Calu3 (cell line): ENCODE measurements at regions not wholly inside any gene's neighbourhood (a gene's known extent, or its start where the extent isn't known, plus 50 kb on each side); places are given as distances from the start of the nearest gene placed in this dataset.

ENCODE experiments used
- BruUV-seq: library from RNA; stranded (reverse); fragments of 400-500 nt; replicated peaks from 2 replicates; lab custom pipeline; 2021; lab: Mats Ljungman, UMichigan
- CTCF ChIA-PET: fragments of 300-600 bp; sonication (Branson Sonifier 250); formaldehyde crosslinking; loops from one replicate; lab custom pipeline; 2022; ENCODE audit warnings: antibody characterized with exemption; lab: Charles Lee
- DNase-seq: peaks from one replicate; pipeline ENCODE4 v3.0.0; 2022
- H3K27ac Mint-ChIP-seq: one replicate; pipeline ENCODE4 v1.8.0; 2022; ENCODE audit warnings: mixed read lengths; ENCODE audit not compliant: unreplicated experiment
- H3K27me3 Mint-ChIP-seq: one replicate; pipeline ENCODE4 v1.8.0; 2022; ENCODE audit warnings: mixed read lengths; ENCODE audit not compliant: unreplicated experiment
- H3K36me3 Mint-ChIP-seq: one replicate; pipeline ENCODE4 v1.8.0; 2022; ENCODE audit warnings: mild to moderate bottlenecking, moderate library complexity, mixed read lengths; ENCODE audit not compliant: insufficient read depth, unreplicated experiment
- H3K4me1 Mint-ChIP-seq: one replicate; pipeline ENCODE4 v1.8.0; 2022; ENCODE audit warnings: mild to moderate bottlenecking, low read depth, mixed read lengths; ENCODE audit not compliant: unreplicated experiment
- H3K4me3 Mint-ChIP-seq: one replicate; pipeline ENCODE4 v1.8.0; 2022; ENCODE audit warnings: mild to moderate bottlenecking, low read depth, moderate library complexity, mixed read lengths; ENCODE audit not compliant: unreplicated experiment
- H3K9me3 Mint-ChIP-seq: one replicate; pipeline ENCODE4 v1.8.0; 2022; ENCODE audit warnings: low read depth, mixed read lengths; ENCODE audit not compliant: unreplicated experiment
- CTCF ChIP-seq: fragments of 200-600 bp; IDR thresholded peaks from one replicate; pipeline ENCODE4 v1.8.0; 2022; ENCODE audit warnings: antibody characterized with exemption; ENCODE audit not compliant: unreplicated experiment
- intact Hi-C: fragments of 100-400 bp; cut with micrococcal nuclease; formaldehyde crosslinking; loops from one replicate; pipeline ENCODE4 v1.10.0; 2022; ENCODE audit not compliant: unreplicated experiment

GRCh38 chr3:102896851-102897621 is 462.2 kb downstream of the ZPLD1 start:
- BruUV-seq: no TSS peak
- TF ChIP-seq CTCF: no peak
- DNase-seq: no peak
- intact Hi-C loops: no loop called here
- no peaks in the 10 kb centered on the region for H3K9me3 Mint-ChIP-seq
- CTCF ChIA-PET: interaction anchor here (0.8 kb wide), 1 partner anchor 1561 kb away, joined by 3 read pairs; no protein-coding TSS in a partner anchor
- H3K27ac Mint-ChIP-seq: no peak overlapping the region
- H3K4me1 Mint-ChIP-seq: no peaks in the 10 kb centered on the region
- H3K4me3 Mint-ChIP-seq: no peak overlapping the region
- H3K27me3 Mint-ChIP-seq: no peaks in the 10 kb centered on the region
- no peaks in the 10 kb centered on the region for H3K36me3 Mint-ChIP-seq

GRCh38 chr3:102904629-102905028 is 469.8 kb downstream of the ZPLD1 start:
- Mint-ChIP-seq H3K27me3 (no peaks in the 10 kb centered on the region), H3K4me1 (no peaks in the 10 kb centered on the region), H3K4me3 (no peak overlapping the region), H3K9me3 (peaks cover 3% of the 10 kb centered on the region), H3K27ac (no peak overlapping the region), H3K36me3 (no peaks in the 10 kb centered on the region)
- no TSS peak for BruUV-seq
- DNase-seq: no peak
- no peak for TF ChIP-seq CTCF
- intact Hi-C loops: no loop called here
- CTCF ChIA-PET: no interaction called here

- Mint-ChIP-seq H3K27me3 (no peaks in the 10 kb centered on the region), H3K9me3 (peaks cover 3% of the 10 kb centered on the region), H3K36me3 (no peaks in the 10 kb centered on the region), H3K4me3 (no peak overlapping the region), H3K27ac (no peak overlapping the region), H3K4me1 (no peaks in the 10 kb centered on the region)
- intact Hi-C loops: no loop called here
- no peak for TF ChIP-seq CTCF
- BruUV-seq: no TSS peak
- no peak for DNase-seq
- CTCF ChIA-PET: no interaction called here
Measured at GRCh38 chr3:102905811-102906210, 471.0 kb downstream of the ZPLD1 start.

GRCh38 chr3:102906818-102907217 is 472.0 kb downstream of the ZPLD1 start:
- no peak for DNase-seq
- no TSS peak for BruUV-seq
- Mint-ChIP-seq H3K27ac (no peak overlapping the region), H3K4me1 (no peaks in the 10 kb centered on the region), H3K36me3 (no peaks in the 10 kb centered on the region), H3K27me3 (no peaks in the 10 kb centered on the region), H3K9me3 (peaks cover 3% of the 10 kb centered on the region), H3K4me3 (no peak overlapping the region)
- TF ChIP-seq CTCF: no peak
- CTCF ChIA-PET: no interaction called here
- intact Hi-C loops: no loop called here
